Ureter (tissue), 1 donor: ENCODE measurements at regions not wholly inside any gene's neighbourhood (a gene's known extent, or its start where the extent isn't known, plus 50 kb on each side); places are given as distances from the start of the nearest gene placed in this dataset.

Experiments used
- DNase-seq: peaks from one replicate; pipeline ENCODE4 v3.0.0-alpha.2; 2020; ENCODE audit warnings: low spot score
- donor health status: DM: yes; HTN: yes; CAD: no.

DNA sequence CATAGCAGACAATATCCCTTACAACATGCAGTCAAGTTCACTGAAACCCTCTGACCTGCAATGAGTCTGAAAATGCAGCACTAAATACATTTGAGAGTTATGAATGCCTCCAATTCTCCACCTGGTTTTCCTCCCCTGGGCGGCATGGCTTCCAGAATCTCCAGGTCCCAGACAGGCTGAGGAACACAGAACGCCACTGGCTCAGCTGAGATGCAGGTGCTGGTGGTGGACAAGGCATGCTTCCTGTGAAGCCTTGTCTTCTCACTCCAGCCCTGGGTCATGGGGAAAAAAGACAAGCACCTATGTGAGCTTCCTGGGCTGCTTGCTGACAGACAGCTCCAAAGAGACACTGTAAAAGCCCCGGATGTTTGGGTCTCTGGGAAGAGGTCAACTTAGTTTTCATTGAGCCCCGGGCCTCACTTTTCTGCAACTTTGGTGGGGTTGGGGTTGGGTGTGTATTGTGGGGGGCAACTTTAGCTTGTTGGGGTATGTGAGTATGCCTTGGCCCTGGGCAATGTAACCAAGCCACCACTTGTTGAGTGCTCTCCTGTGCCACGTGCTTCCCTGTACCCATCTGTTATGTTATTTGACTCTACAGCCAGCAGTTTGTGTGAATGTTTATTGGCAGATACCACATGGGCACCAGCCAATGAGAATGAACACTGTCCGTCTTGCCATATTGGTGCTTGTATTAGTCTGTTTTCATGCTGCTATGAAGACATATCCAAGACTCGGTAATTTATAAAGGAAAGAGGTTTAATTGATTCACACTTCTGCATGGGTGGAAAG lies 127.8 kb downstream of the EMX2 start:
- DNase-seq, result no peak

GRCh38 chr10:117673230-117674010 lies 130.9 kb downstream of the EMX2 start:
- DNase-seq, result no peak

- no peak for DNase-seq
Observed at GRCh38 chr10:117674201-117674600, 131.7 kb downstream of the EMX2 start.

GRCh38 chr10:117674646-117675045 lies 132.1 kb downstream of the EMX2 start:
- no peak for DNase-seq

DNA sequence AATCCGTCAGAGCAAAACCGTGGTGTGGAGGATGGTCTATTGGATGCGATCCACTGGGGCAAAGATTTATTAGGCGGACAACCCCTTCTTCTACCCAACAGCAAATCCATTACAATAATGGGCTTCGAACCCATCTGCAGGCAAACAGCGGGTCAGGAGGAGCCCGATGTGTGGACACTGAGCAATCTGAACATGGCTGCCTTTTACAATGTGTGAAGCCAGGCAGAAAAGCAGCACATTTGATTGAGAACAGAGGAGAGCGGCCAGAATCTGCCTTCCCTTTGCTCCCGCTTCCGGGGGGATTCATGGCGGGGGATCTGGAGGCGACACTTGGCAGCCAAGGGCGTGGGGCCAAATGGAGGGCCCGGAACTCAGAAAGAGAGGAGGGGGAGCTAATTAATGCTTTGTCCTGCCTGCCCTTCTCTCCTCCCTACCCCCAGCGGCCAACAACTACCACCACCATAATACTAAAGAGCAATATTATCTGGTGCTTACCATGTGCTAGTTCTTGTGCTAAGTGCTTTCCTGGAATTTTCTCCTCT lies 133.0 kb downstream of the EMX2 start:
- DNase-seq, result no peak

DNA sequence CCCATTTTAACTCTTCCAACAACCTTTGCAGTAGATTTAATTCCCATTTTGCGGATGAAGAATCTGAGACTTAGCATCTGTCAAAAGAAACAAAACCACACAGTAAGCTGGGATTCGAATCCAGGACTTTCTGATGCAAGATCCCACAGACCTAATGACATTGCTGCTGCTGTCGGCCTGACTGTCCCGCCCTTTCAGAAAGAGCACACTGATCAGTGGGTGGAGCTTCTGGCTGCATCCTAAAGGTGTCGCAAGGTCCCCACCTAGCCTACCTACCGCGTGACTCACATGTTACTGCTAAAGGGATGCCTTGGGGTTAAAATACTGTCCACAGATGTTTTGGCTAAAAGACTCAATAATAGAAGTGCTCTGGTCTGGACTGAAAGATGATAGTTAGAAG lies 134.7 kb downstream of the EMX2 start:
- DNase-seq, result no peak

DNA sequence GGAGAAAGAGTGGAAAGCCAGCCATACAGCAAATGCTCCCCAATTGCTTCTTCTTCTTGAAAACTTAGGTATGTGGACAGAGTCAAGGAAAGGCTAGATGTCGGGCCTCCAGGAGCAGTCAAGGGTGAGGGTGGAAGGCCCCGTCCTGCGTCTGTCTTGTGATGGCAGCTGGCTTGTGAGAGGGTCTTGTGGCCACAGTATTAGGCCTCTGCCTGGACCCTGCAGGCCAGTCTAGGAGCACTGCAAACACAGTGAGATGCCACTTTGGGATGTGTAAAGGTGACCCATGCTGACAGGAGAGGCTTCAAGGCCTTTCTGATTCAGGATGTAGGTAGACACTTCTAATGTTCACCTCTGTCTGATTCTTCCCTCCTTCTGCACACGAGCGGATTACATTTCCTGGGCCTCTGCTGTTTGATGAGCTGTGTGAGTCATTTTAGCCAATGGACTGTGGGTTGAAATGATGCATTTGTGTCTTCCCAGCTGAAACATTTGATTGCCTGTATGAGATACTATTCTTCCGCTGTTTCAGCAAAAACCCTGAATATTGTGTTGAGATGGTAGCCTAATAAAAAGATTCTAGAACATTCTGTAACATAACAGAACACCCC lies 135.4 kb downstream of the EMX2 start:
- DNase-seq, result no peak

DNA sequence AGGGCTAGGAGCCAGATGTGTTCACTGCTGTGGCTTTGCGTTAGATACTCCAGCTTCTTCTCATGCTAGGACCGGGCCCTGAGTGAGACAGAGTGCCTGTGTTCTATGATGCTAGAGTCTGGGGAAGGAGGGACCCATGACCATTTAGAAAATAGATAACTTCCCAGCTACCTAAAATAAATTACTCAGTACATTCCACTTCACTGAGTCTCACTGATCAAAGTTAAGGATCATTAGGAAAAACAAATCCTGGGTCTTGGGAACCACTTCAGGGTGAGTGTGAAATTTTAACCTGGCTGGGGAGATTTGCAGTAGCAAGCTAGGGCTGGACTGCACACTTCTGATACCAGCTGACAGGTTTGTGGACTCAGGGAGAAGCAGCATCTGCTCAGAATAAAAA lies 138.1 kb downstream of the EMX2 start:
- DNase-seq, result no peak

- no peak for DNase-seq
Observed at GRCh38 chr10:117681104-117681503, 138.6 kb downstream of the EMX2 start.

- no peak for DNase-seq
Observed at GRCh38 chr10:117684046-117684610, 141.6 kb downstream of the EMX2 start.

DNA sequence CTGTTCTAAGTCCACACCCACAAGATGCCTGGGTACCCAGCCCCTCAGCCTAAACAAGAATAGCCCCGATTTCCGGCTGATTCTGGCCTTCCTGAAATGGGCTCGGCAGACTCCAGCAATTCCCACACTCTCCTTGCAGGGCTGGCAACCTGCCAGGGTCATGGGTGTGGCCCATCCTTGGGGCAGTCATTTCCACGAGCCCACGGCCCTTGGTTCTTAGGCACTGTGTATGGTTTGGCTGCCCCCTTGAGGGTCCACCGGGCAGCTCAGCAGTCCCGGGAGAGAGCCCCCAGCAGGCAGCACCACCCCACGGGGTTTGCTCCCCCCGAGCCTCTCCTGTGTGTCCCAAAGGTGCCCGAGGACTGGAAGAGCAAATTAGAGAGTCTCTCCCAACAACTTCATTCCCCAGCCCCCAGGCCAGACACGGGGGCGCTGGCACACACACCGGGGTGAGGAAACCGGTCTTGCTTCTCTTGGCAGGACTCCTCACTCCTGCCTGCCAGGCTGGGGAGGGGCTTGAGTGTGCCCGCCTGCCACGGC lies 142.2 kb downstream of the EMX2 start:
- peak; percentile 82 for DNase-seq

DNA sequence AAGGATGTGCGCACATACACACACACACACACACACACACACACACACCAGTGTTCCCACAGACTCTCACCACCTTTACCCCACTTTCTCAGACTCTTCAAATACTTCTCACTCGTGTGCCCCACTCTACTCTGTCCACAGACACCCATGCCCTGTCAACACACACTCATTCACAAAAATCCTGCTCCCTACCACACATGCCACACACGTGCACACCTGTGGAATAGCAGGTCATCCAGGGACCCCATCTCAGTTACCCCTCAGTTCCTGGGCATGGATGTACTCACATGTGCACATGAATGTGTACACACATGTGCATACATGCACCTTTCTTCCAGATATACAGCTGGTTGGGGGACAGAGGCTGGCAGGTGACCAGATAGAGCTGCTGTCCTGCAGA lies 142.9 kb downstream of the EMX2 start:
- DNase-seq, result no peak

DNA sequence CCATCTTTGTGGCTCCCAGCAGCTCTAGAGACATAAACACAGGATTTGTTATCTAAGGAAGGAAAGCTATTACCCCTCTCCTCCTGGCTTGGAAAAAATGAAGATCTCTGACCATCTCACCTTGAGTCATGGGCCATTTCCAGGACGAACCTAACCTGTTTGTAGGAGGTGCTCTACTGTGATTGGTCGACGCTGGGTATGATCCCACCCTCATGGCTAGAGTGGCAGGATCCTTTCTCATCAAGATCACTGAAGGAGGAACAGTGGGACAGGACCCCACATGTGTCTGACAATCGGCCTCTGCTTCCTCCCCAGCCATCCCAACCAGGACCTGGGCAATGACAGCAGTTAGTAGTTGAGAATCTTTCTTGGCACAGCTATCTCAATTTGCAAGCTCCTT lies 144.1 kb downstream of the EMX2 start:
- no peak for DNase-seq

DNA sequence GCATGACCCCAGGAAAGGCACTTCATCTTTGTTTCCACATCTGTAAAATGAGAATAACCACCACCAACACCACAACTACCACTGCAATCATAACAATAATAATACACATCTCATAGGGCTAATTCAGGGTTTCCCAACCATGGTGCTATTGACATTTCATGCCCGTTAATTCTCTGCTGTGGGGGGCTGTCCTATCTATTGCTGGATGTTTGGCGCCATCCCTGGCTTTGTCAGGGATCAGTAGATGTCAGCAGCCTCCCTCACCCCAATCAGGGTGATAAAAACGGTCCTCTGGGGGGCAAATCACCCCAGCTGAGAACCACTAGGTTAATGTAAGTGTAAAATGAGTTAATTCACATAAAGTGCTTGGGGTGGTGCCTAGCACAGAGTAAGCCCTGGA lies 145.8 kb downstream of the EMX2 start:
- DNase-seq, result no peak

DNA sequence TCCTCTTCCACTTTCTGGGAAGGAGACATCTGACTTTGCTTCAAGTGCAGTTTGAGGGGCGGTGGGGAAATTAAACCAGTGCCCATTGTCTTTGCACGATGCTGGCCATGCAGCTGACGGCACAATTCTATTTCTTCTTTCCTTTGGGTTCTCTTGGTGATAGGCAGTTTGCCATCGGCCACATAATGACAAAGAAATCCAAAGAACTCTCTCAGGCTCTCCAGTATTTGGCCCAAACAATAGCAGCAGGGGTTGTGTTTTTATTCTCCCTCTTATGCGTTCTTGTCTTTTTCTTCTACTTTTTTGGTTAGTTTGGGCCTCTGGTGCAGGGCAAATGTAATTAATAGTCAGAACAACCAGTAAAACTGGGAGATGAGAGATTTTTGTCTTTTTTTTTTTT lies 147.0 kb downstream of the EMX2 start:
- DNase-seq, result no peak

GRCh38 chr10:117690359-117690758 lies 147.8 kb downstream of the EMX2 start:
- no peak for DNase-seq

DNA sequence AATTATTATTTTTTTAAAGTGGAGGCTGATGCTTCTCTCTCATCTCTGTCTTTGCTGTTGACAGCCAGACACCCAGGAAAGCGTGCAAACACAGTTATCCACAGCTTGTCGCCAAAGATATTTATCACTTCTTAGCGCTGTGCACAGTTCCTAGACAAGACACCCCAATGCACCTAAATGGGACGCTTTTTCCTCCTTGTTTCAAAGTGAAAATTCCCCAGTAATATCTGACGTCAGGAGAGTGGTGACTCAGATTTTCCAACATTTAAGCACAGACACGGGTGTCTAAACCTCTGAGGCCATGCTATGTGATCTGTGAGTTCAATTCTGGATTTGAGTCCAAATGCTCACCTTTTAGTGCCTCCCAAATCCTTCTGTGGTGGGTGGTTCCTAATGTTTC lies 151.6 kb downstream of the EMX2 start:
- DNase-seq, result no peak

DNA sequence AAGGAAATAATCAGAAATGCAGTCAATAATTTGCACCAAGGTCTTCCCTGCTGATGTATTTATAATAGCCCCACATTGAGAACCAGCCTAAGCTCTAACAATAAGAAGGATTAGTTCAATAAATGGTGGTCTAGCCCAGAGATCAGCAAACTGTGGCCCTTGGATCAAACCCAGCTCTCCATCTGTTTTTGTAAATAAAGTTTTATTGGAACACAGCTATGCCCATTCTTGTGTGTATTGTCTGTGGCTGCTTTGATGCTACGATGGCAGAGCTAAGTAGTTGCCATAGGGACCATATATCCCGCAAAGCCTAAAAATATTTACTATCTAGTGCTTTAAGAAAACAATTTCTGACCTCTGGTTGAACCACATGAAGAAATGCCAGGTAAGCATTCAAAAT lies 154.9 kb downstream of the EMX2 start:
- no peak for DNase-seq

- no peak for DNase-seq
Observed at GRCh38 chr10:117698809-117699208, 156.3 kb downstream of the EMX2 start.

- DNase-seq, result no peak
Observed at GRCh38 chr10:117699436-117700075, 157.0 kb downstream of the EMX2 start.

- no peak for DNase-seq
Observed at GRCh38 chr10:117710181-117710798, 167.7 kb downstream of the EMX2 start.
